ENCODE measurements at regions not wholly inside any gene's neighbourhood (a gene's known extent, or its start where the extent isn't known, plus 50 kb on each side); places are given as distances from the start of the nearest gene placed in this dataset.

DNA sequence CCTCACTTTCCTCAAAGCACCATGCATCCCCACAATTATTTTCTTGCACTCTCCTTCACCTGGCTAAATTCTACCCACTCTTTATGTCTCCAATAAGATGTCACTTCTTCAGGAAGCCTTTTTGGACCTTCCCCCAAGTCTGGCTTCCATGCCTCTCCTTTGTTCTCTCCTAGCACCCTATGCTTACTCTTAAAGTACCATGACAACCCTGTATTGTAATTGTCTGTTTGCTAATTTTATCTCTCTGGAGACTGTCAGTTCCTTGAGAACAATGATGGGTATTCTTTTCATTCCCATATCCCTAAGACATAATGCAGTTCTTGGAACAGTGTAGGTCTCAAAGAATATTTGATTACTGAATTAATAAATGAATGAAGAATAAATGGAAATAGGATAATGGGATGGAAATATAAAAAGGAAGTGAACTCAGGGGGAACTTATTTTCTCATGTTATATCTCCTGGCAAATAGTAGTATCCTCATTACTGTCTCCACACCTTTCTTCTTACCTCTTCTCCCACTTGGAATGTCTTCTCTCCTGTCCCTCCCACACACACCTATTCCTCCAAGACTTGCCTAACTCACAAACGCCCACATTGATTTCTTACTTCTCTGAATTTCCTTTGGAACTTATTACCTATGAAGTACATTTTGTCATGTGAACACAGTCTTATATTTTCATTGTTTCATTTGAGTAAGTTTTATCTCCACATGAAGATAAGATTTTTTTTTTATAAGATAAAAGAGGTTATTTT lies 499.1 kb downstream of the NFIB start:
- TF ChIP-seq CTCF (conservative IDR thresholded peaks at IDR 0.05; ENCODE audit: low read length) (no peak), EZH2phosphoT487 (IDR thresholded peaks at IDR 0.05; ENCODE audit: borderline replicate concordance, low read depth, low read length) (no peak)

Measured in OCI-LY7 (cell line).